ENCODE measurements at regions not wholly inside any gene's neighbourhood (a gene's known extent, or its start where the extent isn't known, plus 50 kb on each side); places are given as distances from the start of the nearest gene placed in this dataset.
"Not testable (repeated sequence)": the region's sequence is repeated elsewhere in the genome, so short reads cannot be mapped to it uniquely, and the experiment has no call there.

- no peak overlapping the region for H2AFZ ChIP-seq (ENCODE audit: low read length)
- H4K20me1 ChIP-seq (ENCODE audit: insufficient read depth, low read length) = no peaks in the 10 kb centered on the region
- BruUV-seq (replicated peaks) = no TSS peak
- ChIA-PET POLR2A (interaction anchor here (0.7 kb wide), 1 partner anchor 40 kb away, joined by 3 read pairs; no protein-coding TSS in a partner anchor), CTCF (ENCODE audit: unreplicated experiment) (no interaction called here)
- no peak for DNase-seq (ENCODE audit: low spot score)
- no peaks in the 10 kb centered on the region for H3K4me1 ChIP-seq (ENCODE audit: insufficient read depth, low read length, poor library complexity, severe bottlenecking)
- no peaks in the 10 kb centered on the region for H3K9me2 ChIP-seq (ENCODE audit: insufficient read depth, low read length)
- H3K4me3 ChIP-seq (ENCODE audit: low read depth, low read length, poor library complexity, severe bottlenecking) = no peak overlapping the region
- H3K4me2 ChIP-seq (ENCODE audit: low read length) = no peak overlapping the region
- TF ChIP-seq EZH2phosphoT487 (IDR thresholded peaks at IDR 0.05; ENCODE audit: borderline replicate concordance, low read depth, low read length) = no peak
- TF ChIP-seq, protein P1, sequence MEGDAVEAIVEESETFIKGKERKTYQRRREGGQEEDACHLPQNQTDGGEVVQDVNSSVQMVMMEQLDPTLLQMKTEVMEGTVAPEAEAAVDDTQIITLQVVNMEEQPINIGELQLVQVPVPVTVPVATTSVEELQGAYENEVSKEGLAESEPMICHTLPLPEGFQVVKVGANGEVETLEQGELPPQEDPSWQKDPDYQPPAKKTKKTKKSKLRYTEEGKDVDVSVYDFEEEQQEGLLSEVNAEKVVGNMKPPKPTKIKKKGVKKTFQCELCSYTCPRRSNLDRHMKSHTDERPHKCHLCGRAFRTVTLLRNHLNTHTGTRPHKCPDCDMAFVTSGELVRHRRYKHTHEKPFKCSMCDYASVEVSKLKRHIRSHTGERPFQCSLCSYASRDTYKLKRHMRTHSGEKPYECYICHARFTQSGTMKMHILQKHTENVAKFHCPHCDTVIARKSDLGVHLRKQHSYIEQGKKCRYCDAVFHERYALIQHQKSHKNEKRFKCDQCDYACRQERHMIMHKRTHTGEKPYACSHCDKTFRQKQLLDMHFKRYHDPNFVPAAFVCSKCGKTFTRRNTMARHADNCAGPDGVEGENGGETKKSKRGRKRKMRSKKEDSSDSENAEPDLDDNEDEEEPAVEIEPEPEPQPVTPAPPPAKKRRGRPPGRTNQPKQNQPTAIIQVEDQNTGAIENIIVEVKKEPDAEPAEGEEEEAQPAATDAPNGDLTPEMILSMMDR (conservative IDR thresholded peaks at IDR 0.05; ENCODE audit: low read length) = no peak
- no peaks in the 10 kb centered on the region for H3K9me3 ChIP-seq (ENCODE audit: low read length)
- H3K27ac ChIP-seq (ENCODE audit: low read depth, low read length, poor library complexity, severe bottlenecking) = no peak overlapping the region
- intact Hi-C loops (cut with micrococcal nuclease; ENCODE audit: unreplicated experiment) = no loop called here
- no peaks in the 10 kb centered on the region for H3K36me3 ChIP-seq (ENCODE audit: insufficient read depth, low read length)
- H3K79me2 ChIP-seq (ENCODE audit: insufficient read depth, low read depth, low read length) = no peaks in the 10 kb centered on the region
Measured at GRCh38 chr12:13404631-13405473, 208.3 kb downstream of the EMP1 start.

DNA sequence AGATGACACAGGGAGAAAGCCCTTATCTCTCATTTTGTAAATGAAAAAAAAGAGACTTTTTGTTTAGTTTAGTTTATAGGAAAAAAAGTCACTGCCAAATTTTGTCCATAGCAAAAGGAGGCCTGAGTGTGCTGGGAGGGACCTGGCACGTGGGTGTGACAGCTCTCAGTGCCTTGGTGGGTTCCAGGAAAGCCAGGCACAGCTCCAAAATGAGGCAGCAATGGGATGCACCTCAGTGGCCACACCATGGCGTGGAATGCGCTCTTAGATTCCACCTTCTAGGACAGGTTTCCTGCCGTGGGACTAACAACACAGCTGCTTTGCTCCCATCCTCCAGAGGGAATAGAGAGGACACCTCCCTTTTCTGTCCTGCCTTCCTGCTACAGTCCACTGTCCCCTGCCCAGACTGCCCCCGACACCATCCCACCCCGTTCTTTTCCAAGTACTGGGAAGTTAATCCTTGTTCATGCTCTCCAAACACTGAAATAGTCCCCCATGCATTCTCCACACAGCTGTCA lies 207.6 kb downstream of the EMP1 start:
- no peak for DNase-seq (ENCODE audit: low spot score)
- H4K20me1 ChIP-seq (ENCODE audit: insufficient read depth, low read length) = no peaks in the 10 kb centered on the region
- CTCF ChIA-PET (ENCODE audit: unreplicated experiment) = no interaction called here
- H3K4me3 ChIP-seq (ENCODE audit: low read depth, low read length, poor library complexity, severe bottlenecking) = no peak overlapping the region
- H3K27ac ChIP-seq (ENCODE audit: low read depth, low read length, poor library complexity, severe bottlenecking) = no peak overlapping the region
- intact Hi-C loops (cut with micrococcal nuclease; ENCODE audit: unreplicated experiment) = no loop called here
- no peak overlapping the region for H2AFZ ChIP-seq (ENCODE audit: low read length)
- no peak overlapping the region for H3K4me2 ChIP-seq (ENCODE audit: low read length)
- BruUV-seq (replicated peaks) = no TSS peak
- no peaks in the 10 kb centered on the region for H3K4me1 ChIP-seq (ENCODE audit: insufficient read depth, low read length, poor library complexity, severe bottlenecking)
- no peaks in the 10 kb centered on the region for H3K36me3 ChIP-seq (ENCODE audit: insufficient read depth, low read length)
- H3K9me2 ChIP-seq (ENCODE audit: insufficient read depth, low read length) = no peaks in the 10 kb centered on the region
- no peaks in the 10 kb centered on the region for H3K79me2 ChIP-seq (ENCODE audit: insufficient read depth, low read depth, low read length)
- no peaks in the 10 kb centered on the region for H3K9me3 ChIP-seq (ENCODE audit: low read length)
- POLR2A ChIA-PET = no interaction called here
- no peak for TF ChIP-seq EZH2phosphoT487 (IDR thresholded peaks at IDR 0.05; ENCODE audit: borderline replicate concordance, low read depth, low read length)
- TF ChIP-seq, protein P1 (conservative IDR thresholded peaks at IDR 0.05; ENCODE audit: low read length) = no peak

DNA sequence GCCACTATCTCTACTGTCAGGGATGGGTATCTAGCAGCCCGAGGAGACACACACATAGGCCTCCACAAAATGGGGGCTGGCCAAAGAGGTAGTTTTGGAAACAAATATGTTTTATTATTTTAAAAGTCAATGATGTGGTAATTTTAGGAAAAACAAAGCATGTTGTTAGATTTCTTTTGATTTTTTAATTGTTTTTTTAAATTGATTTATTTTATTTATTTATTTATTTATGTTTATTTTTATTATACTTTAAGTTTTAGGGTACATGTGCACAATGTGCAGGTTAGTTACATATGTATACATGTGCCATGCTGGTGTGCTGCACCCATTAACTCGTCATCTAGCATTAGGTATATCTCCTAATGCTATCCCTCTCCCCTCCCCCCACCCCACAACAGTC lies 194.8 kb downstream of the EMP1 start:
- H2AFZ ChIP-seq (ENCODE audit: low read length); H3K4me3 ChIP-seq (ENCODE audit: low read depth, low read length, poor library complexity, severe bottlenecking); H3K4me1 ChIP-seq (ENCODE audit: insufficient read depth, low read length, poor library complexity, severe bottlenecking); H3K27ac ChIP-seq (ENCODE audit: low read depth, low read length, poor library complexity, severe bottlenecking); intact Hi-C loops (cut with micrococcal nuclease; ENCODE audit: unreplicated experiment); BruUV-seq (replicated peaks); H3K4me2 ChIP-seq (ENCODE audit: low read length); H3K9me3 ChIP-seq (ENCODE audit: low read length); H4K20me1 ChIP-seq (ENCODE audit: insufficient read depth, low read length); H3K79me2 ChIP-seq (ENCODE audit: insufficient read depth, low read depth, low read length); H3K9me2 ChIP-seq (ENCODE audit: insufficient read depth, low read length); H3K36me3 ChIP-seq (ENCODE audit: insufficient read depth, low read length); POLR2A ChIA-PET; DNase-seq (ENCODE audit: low spot score); CTCF ChIA-PET (ENCODE audit: unreplicated experiment): not testable (repeated sequence)
